ENCODE measurements at regions not wholly inside any gene's neighbourhood (a gene's known extent, or its start where the extent isn't known, plus 50 kb on each side); places are given as distances from the start of the nearest gene placed in this dataset.

GRCh38 chr3:26193558-26193957 lies 403.7 kb downstream of the OXSM start:
- Histone ChIP-seq H3K36me3 (ENCODE audit: insufficient read depth, low read length) (no peaks in the 10 kb centered on the region), H3K9me2 (ENCODE audit: insufficient read depth, low read length) (no peaks in the 10 kb centered on the region), H4K20me1 (ENCODE audit: insufficient read depth) (no peaks in the 10 kb centered on the region), H3K27me3 (ENCODE audit: insufficient read depth, low read depth, low read length) (no peaks in the 10 kb centered on the region), H2AFZ (ENCODE audit: low read depth, low read length) (no peak overlapping the region), H3F3A (ENCODE audit: insufficient read depth, low read length, poor library complexity, severe bottlenecking) (no peaks in the 10 kb centered on the region), H3K9ac (ENCODE audit: low read length) (no peak overlapping the region), H3K4me2 (ENCODE audit: low read length) (no peak overlapping the region), H3K4me3 (ENCODE audit: low read length) (no peak overlapping the region), H3K79me2 (replicated peaks; ENCODE audit: insufficient read depth, low read length) (no peaks in the 10 kb centered on the region), H3K9me3 (ENCODE audit: low read length) (no peaks in the 10 kb centered on the region), H3K27ac (ENCODE audit: low read length) (no peak overlapping the region)
- no peak for TF ChIP-seq MXI1 (conservative IDR thresholded peaks at IDR 0.05; ENCODE audit: poor library complexity, severe bottlenecking)
- TF ChIP-seq EP300 (conservative IDR thresholded peaks at IDR 0.05; ENCODE audit: poor library complexity, severe bottlenecking), result no peak
- TF ChIP-seq, protein P1, sequence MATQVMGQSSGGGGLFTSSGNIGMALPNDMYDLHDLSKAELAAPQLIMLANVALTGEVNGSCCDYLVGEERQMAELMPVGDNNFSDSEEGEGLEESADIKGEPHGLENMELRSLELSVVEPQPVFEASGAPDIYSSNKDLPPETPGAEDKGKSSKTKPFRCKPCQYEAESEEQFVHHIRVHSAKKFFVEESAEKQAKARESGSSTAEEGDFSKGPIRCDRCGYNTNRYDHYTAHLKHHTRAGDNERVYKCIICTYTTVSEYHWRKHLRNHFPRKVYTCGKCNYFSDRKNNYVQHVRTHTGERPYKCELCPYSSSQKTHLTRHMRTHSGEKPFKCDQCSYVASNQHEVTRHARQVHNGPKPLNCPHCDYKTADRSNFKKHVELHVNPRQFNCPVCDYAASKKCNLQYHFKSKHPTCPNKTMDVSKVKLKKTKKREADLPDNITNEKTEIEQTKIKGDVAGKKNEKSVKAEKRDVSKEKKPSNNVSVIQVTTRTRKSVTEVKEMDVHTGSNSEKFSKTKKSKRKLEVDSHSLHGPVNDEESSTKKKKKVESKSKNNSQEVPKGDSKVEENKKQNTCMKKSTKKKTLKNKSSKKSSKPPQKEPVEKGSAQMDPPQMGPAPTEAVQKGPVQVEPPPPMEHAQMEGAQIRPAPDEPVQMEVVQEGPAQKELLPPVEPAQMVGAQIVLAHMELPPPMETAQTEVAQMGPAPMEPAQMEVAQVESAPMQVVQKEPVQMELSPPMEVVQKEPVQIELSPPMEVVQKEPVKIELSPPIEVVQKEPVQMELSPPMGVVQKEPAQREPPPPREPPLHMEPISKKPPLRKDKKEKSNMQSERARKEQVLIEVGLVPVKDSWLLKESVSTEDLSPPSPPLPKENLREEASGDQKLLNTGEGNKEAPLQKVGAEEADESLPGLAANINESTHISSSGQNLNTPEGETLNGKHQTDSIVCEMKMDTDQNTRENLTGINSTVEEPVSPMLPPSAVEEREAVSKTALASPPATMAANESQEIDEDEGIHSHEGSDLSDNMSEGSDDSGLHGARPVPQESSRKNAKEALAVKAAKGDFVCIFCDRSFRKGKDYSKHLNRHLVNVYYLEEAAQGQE (IDR thresholded peaks at IDR 0.05; ENCODE audit: borderline replicate concordance), result no peak
- TF ChIP-seq SMC3 (conservative IDR thresholded peaks at IDR 0.05; ENCODE audit: poor library complexity), result no peak
- no peak for TF ChIP-seq RAD21 (conservative IDR thresholded peaks at IDR 0.05)
- TF ChIP-seq EZH2 (IDR thresholded peaks at IDR 0.05; ENCODE audit: borderline replicate concordance, insufficient read depth, low read length, poor library complexity, severe bottlenecking), result no peak
- TF ChIP-seq POLR2AphosphoS5 (IDR thresholded peaks at IDR 0.05), result no peak
- no peak for TF ChIP-seq TAF1 (IDR thresholded peaks at IDR 0.05; ENCODE audit: low read depth)
- no peak for TF ChIP-seq CTCF (IDR thresholded peaks at IDR 0.05; ENCODE audit: poor library complexity, severe bottlenecking)

DNA sequence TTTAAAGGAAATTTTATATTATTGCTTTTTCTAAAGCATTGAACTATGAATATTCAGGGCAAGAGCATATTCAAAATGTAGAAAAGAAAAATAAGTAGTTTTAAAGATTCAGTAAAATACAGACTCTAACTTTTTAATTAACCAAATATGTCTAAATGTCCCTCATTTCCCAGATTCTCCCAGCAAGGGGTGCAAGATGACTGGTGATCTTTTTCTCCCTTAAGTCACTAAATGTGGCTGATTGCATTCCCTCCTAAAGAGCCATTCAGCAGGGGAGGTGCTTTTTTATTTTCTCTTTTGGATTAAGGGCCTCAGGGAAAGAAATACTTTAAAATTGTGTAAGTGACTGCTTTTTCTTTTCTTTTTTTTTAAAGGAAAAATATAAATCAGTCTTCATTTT lies 406.9 kb downstream of the OXSM start:
- Histone ChIP-seq H3K36me3 (ENCODE audit: insufficient read depth, low read length) (no peaks in the 10 kb centered on the region), H3K4me2 (ENCODE audit: low read length) (no peak overlapping the region), H3K79me2 (replicated peaks; ENCODE audit: insufficient read depth, low read length) (no peaks in the 10 kb centered on the region)

More for the DNA sequence above, 406.9 kb downstream of the OXSM start:
- no peak for TF ChIP-seq TAF1 (IDR thresholded peaks at IDR 0.05; ENCODE audit: low read depth)
- TF ChIP-seq, protein P1 (IDR thresholded peaks at IDR 0.05; ENCODE audit: borderline replicate concordance), result no peak
- no peak for TF ChIP-seq CTCF (IDR thresholded peaks at IDR 0.05; ENCODE audit: poor library complexity, severe bottlenecking)
- no peak for TF ChIP-seq POLR2AphosphoS5 (IDR thresholded peaks at IDR 0.05)
- TF ChIP-seq SMC3 (conservative IDR thresholded peaks at IDR 0.05; ENCODE audit: poor library complexity), result no peak
- no peak for TF ChIP-seq RAD21 (conservative IDR thresholded peaks at IDR 0.05)
- no peak for TF ChIP-seq MXI1 (conservative IDR thresholded peaks at IDR 0.05; ENCODE audit: poor library complexity, severe bottlenecking)
- no peak for TF ChIP-seq EZH2 (IDR thresholded peaks at IDR 0.05; ENCODE audit: borderline replicate concordance, insufficient read depth, low read length, poor library complexity, severe bottlenecking)
- no peak for TF ChIP-seq EP300 (conservative IDR thresholded peaks at IDR 0.05; ENCODE audit: poor library complexity, severe bottlenecking)
- no peak overlapping the region for H2AFZ ChIP-seq (ENCODE audit: low read depth, low read length)
- no peak overlapping the region for H3K27ac ChIP-seq (ENCODE audit: low read length)
- H3K27me3 ChIP-seq (ENCODE audit: insufficient read depth, low read depth, low read length), result no peaks in the 10 kb centered on the region
- H3F3A ChIP-seq (ENCODE audit: insufficient read depth, low read length, poor library complexity, severe bottlenecking), result no peaks in the 10 kb centered on the region
- no peaks in the 10 kb centered on the region for H3K9me2 ChIP-seq (ENCODE audit: insufficient read depth, low read length)
- no peak overlapping the region for H3K9ac ChIP-seq (ENCODE audit: low read length)
- H3K4me3 ChIP-seq (ENCODE audit: low read length), result no peak overlapping the region
- H3K9me3 ChIP-seq (ENCODE audit: low read length), result no peaks in the 10 kb centered on the region
- H4K20me1 ChIP-seq (ENCODE audit: insufficient read depth), result no peaks in the 10 kb centered on the region

Measured in neural cell (in vitro differentiated cells).